ENCODE measurements at regions not wholly inside any gene's neighbourhood (a gene's known extent, or its start where the extent isn't known, plus 50 kb on each side); places are given as distances from the start of the nearest gene placed in this dataset.

- H3K4me3 ChIP-seq = peak overlapping the region in 1 of 2 donors; percentile 9
- intact Hi-C loops (cut with DNase I) = no loop called here
These were observed 95.6 kb upstream of the SLC35B3 start for GRCh38 chr6:8530785-8531435.

DNA sequence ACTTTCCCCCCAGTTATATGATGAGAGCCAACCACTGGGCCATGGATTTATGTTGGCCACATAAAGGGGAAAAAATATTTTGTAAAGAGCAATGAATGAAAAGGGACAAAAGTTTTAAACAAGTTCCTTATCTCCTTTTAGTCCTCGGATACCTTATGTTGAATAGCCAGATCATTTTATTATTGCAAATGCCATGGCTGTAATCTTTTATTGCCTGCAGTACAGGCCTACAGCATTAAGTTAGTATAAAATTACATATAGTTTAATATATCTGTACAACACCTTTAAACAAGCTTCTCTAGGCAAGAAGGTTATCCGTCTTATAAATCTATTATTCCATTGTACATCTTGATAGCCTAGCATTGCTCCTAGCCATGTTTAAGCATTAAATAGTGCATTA is 93.9 kb upstream of the SLC35B3 start:
- Histone ChIP-seq H3K4me1 (no peaks in the 10 kb centered on the region), H3K27ac (no peak overlapping the region), H3K27me3 (no peaks in the 10 kb centered on the region), H3K9me3 (peaks cover 0 to 11% of the 10 kb centered on the region in 2 donors), H3K36me3 (no peaks in the 10 kb centered on the region), H3K4me3 (no peak overlapping the region)
- intact Hi-C loops (cut with DNase I) = no loop called here
- no peak for DNase-seq (ENCODE audit: low spot score in 2 of 2)
- TF ChIP-seq, protein P1, sequence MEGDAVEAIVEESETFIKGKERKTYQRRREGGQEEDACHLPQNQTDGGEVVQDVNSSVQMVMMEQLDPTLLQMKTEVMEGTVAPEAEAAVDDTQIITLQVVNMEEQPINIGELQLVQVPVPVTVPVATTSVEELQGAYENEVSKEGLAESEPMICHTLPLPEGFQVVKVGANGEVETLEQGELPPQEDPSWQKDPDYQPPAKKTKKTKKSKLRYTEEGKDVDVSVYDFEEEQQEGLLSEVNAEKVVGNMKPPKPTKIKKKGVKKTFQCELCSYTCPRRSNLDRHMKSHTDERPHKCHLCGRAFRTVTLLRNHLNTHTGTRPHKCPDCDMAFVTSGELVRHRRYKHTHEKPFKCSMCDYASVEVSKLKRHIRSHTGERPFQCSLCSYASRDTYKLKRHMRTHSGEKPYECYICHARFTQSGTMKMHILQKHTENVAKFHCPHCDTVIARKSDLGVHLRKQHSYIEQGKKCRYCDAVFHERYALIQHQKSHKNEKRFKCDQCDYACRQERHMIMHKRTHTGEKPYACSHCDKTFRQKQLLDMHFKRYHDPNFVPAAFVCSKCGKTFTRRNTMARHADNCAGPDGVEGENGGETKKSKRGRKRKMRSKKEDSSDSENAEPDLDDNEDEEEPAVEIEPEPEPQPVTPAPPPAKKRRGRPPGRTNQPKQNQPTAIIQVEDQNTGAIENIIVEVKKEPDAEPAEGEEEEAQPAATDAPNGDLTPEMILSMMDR (IDR thresholded peaks at IDR 0.05) = no peak

More at GRCh38 chr6:8530785-8531435, 95.6 kb upstream of the SLC35B3 start:
- Histone ChIP-seq H3K27me3 (no peaks in the 10 kb centered on the region), H3K36me3 (no peaks in the 10 kb centered on the region), H3K9me3 (peaks cover 0 to 11% of the 10 kb centered on the region in 2 donors), H3K27ac (no peak overlapping the region), H3K4me1 (no peaks in the 10 kb centered on the region)
- DNase-seq (ENCODE audit: low spot score in 2 of 2) = no peak
- TF ChIP-seq, protein P1 (IDR thresholded peaks at IDR 0.05) = no peak

- no peaks in the 10 kb centered on the region for H3K27me3 ChIP-seq
- no peak for DNase-seq (ENCODE audit: low spot score in 2 of 2)
- H3K36me3 ChIP-seq = no peaks in the 10 kb centered on the region
- H3K4me1 ChIP-seq = no peaks in the 10 kb centered on the region
- H3K4me3 ChIP-seq = no peak overlapping the region
- TF ChIP-seq, protein P1 (IDR thresholded peaks at IDR 0.05) = no peak
- H3K9me3 ChIP-seq = peaks cover 0 to 10% of the 10 kb centered on the region in 2 donors
- no peak overlapping the region for H3K27ac ChIP-seq
- intact Hi-C loops (cut with DNase I) = no loop called here
These were observed 92.5 kb upstream of the SLC35B3 start for GRCh38 chr6:8527818-8528217.

GRCh38 chr6:8526624-8527023 is 91.3 kb upstream of the SLC35B3 start:
- intact Hi-C loops (cut with DNase I) = no loop called here
- Histone ChIP-seq H3K9me3 (peaks cover 0 to 6% of the 10 kb centered on the region in 2 donors), H3K36me3 (no peaks in the 10 kb centered on the region), H3K27ac (no peak overlapping the region), H3K27me3 (no peaks in the 10 kb centered on the region), H3K4me3 (no peak overlapping the region), H3K4me1 (no peaks in the 10 kb centered on the region)
- TF ChIP-seq, protein P1 (IDR thresholded peaks at IDR 0.05) = no peak
- no peak for DNase-seq (ENCODE audit: low spot score in 2 of 2)

GRCh38 chr6:8525370-8525769 is 90.0 kb upstream of the SLC35B3 start:
- Histone ChIP-seq H3K9me3 (peaks cover 0 to 6% of the 10 kb centered on the region in 2 donors), H3K4me3 (no peak overlapping the region), H3K27me3 (no peaks in the 10 kb centered on the region), H3K4me1 (no peaks in the 10 kb centered on the region), H3K27ac (no peak overlapping the region), H3K36me3 (no peaks in the 10 kb centered on the region)
- TF ChIP-seq, protein P1 (IDR thresholded peaks at IDR 0.05) = no peak
- no peak for DNase-seq (ENCODE audit: low spot score in 2 of 2)
- intact Hi-C loops (cut with DNase I) = no loop called here

Measured in ascending aorta (tissue), 2 donors.